OCI-LY7 (cell line): ENCODE measurements at regions not wholly inside any gene's neighbourhood (a gene's known extent, or its start where the extent isn't known, plus 50 kb on each side); places are given as distances from the start of the nearest gene placed in this dataset.

Experiments
- CTCF ChIP-seq: fragments of 200-600 bp; sonication (generic); conservative IDR thresholded peaks from 2 replicates; pipeline ENCODE4 v1.5.1; 2014; ENCODE audit warnings: mild to moderate bottlenecking, antibody characterized with exemption, low read length, moderate library complexity, mixed read lengths
- EZH2phosphoT487 ChIP-seq: fragments of 200-600 bp; sonication (generic); IDR thresholded peaks from 2 replicates; pipeline ENCODE4 v1.6.1; 2018; ENCODE audit warnings: low read depth, borderline replicate concordance, mild to moderate bottlenecking, mixed run types, antibody characterized with exemption, low read length, moderate library complexity, mixed read lengths

- TF ChIP-seq CTCF (no peak), EZH2phosphoT487 (no peak)
Observed at GRCh38 chr18:7319161-7319560, 88.3 kb downstream of the LRRC30 start.
